Neutrophil (primary cell): ENCODE measurements at regions not wholly inside any gene's neighbourhood (a gene's known extent, or its start where the extent isn't known, plus 50 kb on each side); places are given as distances from the start of the nearest gene placed in this dataset.

Source experiments
- H3K27ac ChIP-seq: fragments of 200-600 bp; sonication (generic); 2 replicates; pipeline ENCODE4 v1.5.1; 2016; ENCODE audit warnings: mild to moderate bottlenecking, moderate library complexity
- H3K27me3 ChIP-seq: fragments of 200-600 bp; sonication (generic); 2 replicates; pipeline ENCODE4 v1.6.0; 2016; ENCODE audit warnings: mild to moderate bottlenecking
- H3K36me3 ChIP-seq: fragments of 200-600 bp; sonication (generic); 2 replicates; pipeline ENCODE4 v1.5.1; 2017
- H3K4me1 ChIP-seq, 2 experiments: fragments of 200-600 bp in 1 of 2; sonication (generic) in 1 of 2; 1 replicate in 1 of 2; 2 replicates in 1 of 2; pipeline versions ENCODE4 v1.5.1 to v1.6.1; 2013 to 2016; ENCODE audit warnings: low read depth in 1 of 2, low read length in 1 of 2, mild to moderate bottlenecking in 1 of 2, moderate library complexity in 1 of 2; ENCODE audit not compliant: control insufficient read depth in 1 of 2, insufficient read depth in 1 of 2
- H3K4me3 ChIP-seq, 2 experiments: fragments of 200-600 bp in 1 of 2; sonication (generic) in 1 of 2; 1 replicate in 1 of 2; 2 replicates in 1 of 2; pipeline ENCODE4 v1.5.1; 2013 to 2016; ENCODE audit warnings: low read depth in 1 of 2, low read length in 1 of 2, mild to moderate bottlenecking in 1 of 2, moderate library complexity in 1 of 2
- H3K9me3 ChIP-seq: fragments of 200-600 bp; sonication (generic); 2 replicates; pipeline ENCODE4 v1.5.1; 2016
- TF ChIP-seq, protein P1 (sequence below): fragments of 200-600 bp; sonication (generic); IDR thresholded peaks from 2 replicates; pipeline ENCODE4 v1.5.1; 2016; ENCODE audit warnings: antibody characterized with exemption

DNA sequence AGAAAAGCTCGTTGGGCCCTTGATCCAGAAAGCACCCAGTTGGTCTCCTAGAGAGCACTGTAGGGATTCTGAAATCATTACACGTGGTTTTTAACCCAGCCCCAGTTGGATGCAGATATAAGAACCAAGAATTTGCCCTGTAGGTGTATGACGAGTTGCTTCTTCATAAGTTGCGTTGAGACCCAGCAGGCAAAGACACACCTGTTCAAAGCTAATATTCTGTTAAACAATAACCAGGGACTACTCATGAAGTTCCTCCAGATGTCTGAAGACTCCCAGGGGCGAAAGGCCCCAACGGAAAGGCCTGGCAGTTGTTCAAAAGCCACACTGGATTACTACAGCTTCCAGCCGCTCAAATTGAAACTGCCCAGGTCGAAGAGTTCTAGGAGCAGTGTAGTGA lies 88.6 kb upstream of the HNRNPU start:
- Histone ChIP-seq H3K4me3 (peak overlapping the region in 1 of 2 experiments; percentile 1), H3K27me3 (no peaks in the 10 kb centered on the region), H3K9me3 (no peaks in the 10 kb centered on the region), H3K36me3 (no peaks in the 10 kb centered on the region), H3K27ac (peak overlapping the region; percentile 10), H3K4me1 (peaks cover 22 to 26% of the 10 kb centered on the region in 2 experiments)
- TF ChIP-seq, protein P1, sequence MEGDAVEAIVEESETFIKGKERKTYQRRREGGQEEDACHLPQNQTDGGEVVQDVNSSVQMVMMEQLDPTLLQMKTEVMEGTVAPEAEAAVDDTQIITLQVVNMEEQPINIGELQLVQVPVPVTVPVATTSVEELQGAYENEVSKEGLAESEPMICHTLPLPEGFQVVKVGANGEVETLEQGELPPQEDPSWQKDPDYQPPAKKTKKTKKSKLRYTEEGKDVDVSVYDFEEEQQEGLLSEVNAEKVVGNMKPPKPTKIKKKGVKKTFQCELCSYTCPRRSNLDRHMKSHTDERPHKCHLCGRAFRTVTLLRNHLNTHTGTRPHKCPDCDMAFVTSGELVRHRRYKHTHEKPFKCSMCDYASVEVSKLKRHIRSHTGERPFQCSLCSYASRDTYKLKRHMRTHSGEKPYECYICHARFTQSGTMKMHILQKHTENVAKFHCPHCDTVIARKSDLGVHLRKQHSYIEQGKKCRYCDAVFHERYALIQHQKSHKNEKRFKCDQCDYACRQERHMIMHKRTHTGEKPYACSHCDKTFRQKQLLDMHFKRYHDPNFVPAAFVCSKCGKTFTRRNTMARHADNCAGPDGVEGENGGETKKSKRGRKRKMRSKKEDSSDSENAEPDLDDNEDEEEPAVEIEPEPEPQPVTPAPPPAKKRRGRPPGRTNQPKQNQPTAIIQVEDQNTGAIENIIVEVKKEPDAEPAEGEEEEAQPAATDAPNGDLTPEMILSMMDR: no peak

DNA sequence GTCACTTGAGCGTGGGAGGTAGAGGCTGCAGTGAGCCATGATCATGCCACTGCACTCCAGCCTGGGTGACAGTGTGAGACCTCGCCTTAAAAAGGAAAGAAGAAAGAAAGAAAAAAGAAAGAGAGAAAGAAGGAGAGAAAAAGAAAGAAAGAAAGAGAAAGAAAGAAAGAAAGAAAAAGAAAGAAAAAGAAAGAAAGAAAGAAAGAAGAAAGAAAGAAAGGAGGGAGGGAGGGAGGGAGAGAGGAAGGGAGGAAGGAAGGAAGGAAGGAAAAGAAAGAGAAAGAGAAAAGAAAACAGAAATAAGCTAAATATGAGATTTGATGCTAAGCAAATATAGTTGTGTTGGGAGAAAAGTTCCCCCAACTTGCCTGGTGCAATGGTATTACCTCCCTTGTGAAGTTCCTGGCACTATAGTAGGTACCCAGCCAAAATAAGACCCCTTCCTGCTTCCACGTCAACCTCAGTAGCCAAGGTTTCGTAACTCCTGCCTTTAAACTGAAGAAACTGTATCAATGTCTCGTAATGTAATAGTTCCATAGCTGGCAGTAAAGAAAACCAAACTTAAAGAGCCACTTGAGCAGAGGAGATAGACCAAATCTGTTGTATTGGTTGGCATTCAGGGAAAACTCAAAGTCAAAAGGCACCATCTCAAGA lies 88.1 kb upstream of the HNRNPU start:
- Histone ChIP-seq H3K27me3 (no peaks in the 10 kb centered on the region), H3K4me1 (peaks cover 19 to 22% of the 10 kb centered on the region in 2 experiments), H3K4me3 (peak overlapping the region in 1 of 2 experiments; percentile 1), H3K9me3 (no peaks in the 10 kb centered on the region), H3K27ac (no peak overlapping the region), H3K36me3 (no peaks in the 10 kb centered on the region)
- TF ChIP-seq, protein P1: no peak

DNA sequence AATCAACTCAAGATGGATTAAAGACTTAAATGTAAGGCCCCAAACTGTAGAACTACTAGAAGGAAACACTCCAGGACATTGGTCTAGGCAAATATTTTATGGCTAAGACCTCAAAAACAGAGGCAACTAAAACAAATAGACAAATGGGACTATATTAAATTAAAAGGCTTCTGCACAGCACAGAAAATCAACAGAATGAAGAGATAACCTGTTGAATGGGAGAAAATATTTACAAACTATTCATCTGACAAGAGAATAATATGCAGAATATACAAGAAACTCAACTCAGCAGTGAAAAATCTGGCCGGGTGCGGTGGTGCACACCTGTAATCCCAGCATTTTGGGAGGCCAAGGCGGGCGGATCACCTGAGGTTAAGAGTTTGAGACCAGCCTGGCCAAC lies 84.1 kb upstream of the HNRNPU start:
- H3K4me3 ChIP-seq: no peak overlapping the region
- H3K27ac ChIP-seq: no peak overlapping the region
- no peaks in the 10 kb centered on the region for H3K27me3 ChIP-seq
- TF ChIP-seq, protein P1: no peak
- no peaks in the 10 kb centered on the region for H3K36me3 ChIP-seq
- no peaks in the 10 kb centered on the region for H3K9me3 ChIP-seq
- H3K4me1 ChIP-seq: peaks cover 12% of the 10 kb centered on the region in 2 experiments

DNA sequence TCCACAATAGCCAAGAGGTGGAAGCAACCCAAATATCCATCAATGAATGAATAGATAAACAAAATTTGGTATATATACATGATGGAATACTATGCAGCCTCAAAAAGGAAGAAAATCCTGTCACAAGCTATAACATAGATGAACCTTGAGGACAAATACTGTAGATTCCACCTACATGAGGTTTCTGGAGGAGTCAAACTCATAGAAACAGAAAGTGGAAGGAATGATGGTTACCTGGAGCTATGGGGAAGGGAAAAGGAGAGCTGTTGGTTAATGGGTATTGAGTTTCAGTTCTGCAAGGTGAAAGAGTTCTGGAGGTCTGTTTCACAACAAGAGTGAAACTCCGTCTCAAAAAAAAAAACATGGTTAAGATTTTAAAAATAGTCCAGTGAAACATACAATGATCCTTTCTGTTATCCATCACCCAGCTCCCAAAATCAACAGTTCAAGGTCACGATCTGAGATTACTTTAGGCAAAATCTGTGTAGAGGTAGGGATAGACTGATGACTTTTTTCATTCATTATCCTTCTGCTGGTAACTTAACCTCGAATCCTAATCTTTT lies 80.8 kb upstream of the HNRNPU start:
- H3K4me1 ChIP-seq: no peaks in the 10 kb centered on the region
- H3K4me3 ChIP-seq: no peak overlapping the region
- H3K27me3 ChIP-seq: no peaks in the 10 kb centered on the region
- H3K9me3 ChIP-seq: no peaks in the 10 kb centered on the region
- no peaks in the 10 kb centered on the region for H3K36me3 ChIP-seq
- TF ChIP-seq, protein P1: no peak
- no peak overlapping the region for H3K27ac ChIP-seq

DNA sequence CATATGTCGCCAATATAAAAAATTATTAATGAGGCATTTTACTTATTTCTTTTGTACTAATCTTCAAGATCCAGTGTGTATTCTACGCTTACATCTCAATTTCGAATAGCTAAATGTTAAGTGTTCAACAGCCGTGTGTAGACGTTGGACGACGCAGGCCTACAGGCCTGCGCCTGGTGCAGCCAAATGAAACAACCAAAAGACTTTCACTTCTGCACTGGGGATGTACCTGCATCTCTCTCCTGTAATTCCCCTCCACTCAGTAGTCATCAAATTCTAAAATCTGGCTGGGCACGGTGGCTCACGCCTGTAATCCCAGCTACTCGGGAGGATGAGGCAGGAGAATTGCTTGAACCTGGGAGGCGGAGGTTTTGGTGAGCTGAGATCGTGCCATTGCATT lies 76.8 kb upstream of the HNRNPU start:
- TF ChIP-seq, protein P1: no peak
- Histone ChIP-seq H3K4me3 (no peak overlapping the region), H3K27ac (no peak overlapping the region), H3K4me1 (no peaks in the 10 kb centered on the region), H3K9me3 (no peaks in the 10 kb centered on the region), H3K36me3 (no peaks in the 10 kb centered on the region), H3K27me3 (no peaks in the 10 kb centered on the region)
